Ishikawa (cell line): ENCODE measurements at regions not wholly inside any gene's neighbourhood (a gene's known extent, or its start where the extent isn't known, plus 50 kb on each side); places are given as distances from the start of the nearest gene placed in this dataset.

Experiments used
- CEBPB ChIP-seq: IDR thresholded peaks from 2 replicates; pipeline ENCODE4 v1.6.1; 2012
- CREB1 ChIP-seq: IDR thresholded peaks from 2 replicates; pipeline ENCODE4 v1.6.1; 2012; ENCODE audit warnings: low read depth
- EGR1 ChIP-seq: IDR thresholded peaks from 2 replicates; pipeline ENCODE4 v1.6.1; 2012
- EP300 ChIP-seq: IDR thresholded peaks from 2 replicates; pipeline ENCODE4 v1.6.1; 2012; ENCODE audit warnings: borderline replicate concordance
- FOXM1 ChIP-seq: IDR thresholded peaks from 2 replicates; pipeline ENCODE4 v1.6.1; 2012; ENCODE audit warnings: low read depth, borderline replicate concordance
- NFIC ChIP-seq: IDR thresholded peaks from 2 replicates; pipeline ENCODE4 v1.6.1; 2012
- RAD21 ChIP-seq: IDR thresholded peaks from 2 replicates; pipeline ENCODE4 v1.6.1; 2012; ENCODE audit warnings: low read depth
- TAF1 ChIP-seq: IDR thresholded peaks from 2 replicates; pipeline ENCODE4 v1.6.1; 2012; ENCODE audit warnings: low read depth, mild to moderate bottlenecking
- TCF12 ChIP-seq: IDR thresholded peaks from 2 replicates; pipeline ENCODE4 v1.6.1; 2012; ENCODE audit warnings: low read depth
- TEAD4 ChIP-seq: IDR thresholded peaks from 2 replicates; pipeline ENCODE4 v1.6.1; 2012
- YY1 ChIP-seq: IDR thresholded peaks from 2 replicates; pipeline ENCODE4 v1.6.1; 2012; ENCODE audit warnings: low read depth
- ZBTB7A ChIP-seq: IDR thresholded peaks from 2 replicates; pipeline ENCODE4 v1.6.1; 2012; ENCODE audit warnings: low read depth
- TF ChIP-seq, protein P1 (sequence below): IDR thresholded peaks from 2 replicates; pipeline ENCODE4 v1.6.1; 2012; ENCODE audit warnings: low read depth, mild to moderate bottlenecking
- TF ChIP-seq, protein P2 (sequence below): IDR thresholded peaks from 2 replicates; pipeline ENCODE4 v1.6.1; 2012
- TF ChIP-seq, protein P3 (sequence below): IDR thresholded peaks from 2 replicates; pipeline ENCODE4 v1.6.1; 2012

DNA sequence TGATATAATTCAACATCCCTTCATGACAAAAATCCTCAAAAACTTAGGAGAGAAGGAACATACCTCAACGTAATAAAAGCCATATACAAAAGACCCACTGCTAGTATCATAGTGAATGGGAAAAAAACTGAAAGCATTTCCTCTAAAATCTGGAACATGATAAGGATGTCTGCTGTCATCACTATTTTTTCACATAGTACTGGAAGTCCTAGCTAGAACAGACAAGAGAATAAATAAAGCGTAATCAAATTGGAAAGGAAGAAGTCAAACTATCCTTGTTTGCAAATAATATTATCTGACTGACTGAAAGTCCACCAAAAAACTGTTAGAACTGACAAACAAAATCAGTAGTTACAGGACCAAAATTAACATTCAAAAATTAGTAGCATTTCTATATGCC lies 985.4 kb upstream of the AGA start:
- TF ChIP-seq EGR1 (no peak), TEAD4 (no peak), TCF12 (no peak), EP300 (no peak), CREB1 (no peak), TAF1 (no peak), ZBTB7A (no peak), CEBPB (no peak), NFIC (no peak), RAD21 (no peak), FOXM1 (no peak), YY1 (no peak)
- TF ChIP-seq, protein P1, sequence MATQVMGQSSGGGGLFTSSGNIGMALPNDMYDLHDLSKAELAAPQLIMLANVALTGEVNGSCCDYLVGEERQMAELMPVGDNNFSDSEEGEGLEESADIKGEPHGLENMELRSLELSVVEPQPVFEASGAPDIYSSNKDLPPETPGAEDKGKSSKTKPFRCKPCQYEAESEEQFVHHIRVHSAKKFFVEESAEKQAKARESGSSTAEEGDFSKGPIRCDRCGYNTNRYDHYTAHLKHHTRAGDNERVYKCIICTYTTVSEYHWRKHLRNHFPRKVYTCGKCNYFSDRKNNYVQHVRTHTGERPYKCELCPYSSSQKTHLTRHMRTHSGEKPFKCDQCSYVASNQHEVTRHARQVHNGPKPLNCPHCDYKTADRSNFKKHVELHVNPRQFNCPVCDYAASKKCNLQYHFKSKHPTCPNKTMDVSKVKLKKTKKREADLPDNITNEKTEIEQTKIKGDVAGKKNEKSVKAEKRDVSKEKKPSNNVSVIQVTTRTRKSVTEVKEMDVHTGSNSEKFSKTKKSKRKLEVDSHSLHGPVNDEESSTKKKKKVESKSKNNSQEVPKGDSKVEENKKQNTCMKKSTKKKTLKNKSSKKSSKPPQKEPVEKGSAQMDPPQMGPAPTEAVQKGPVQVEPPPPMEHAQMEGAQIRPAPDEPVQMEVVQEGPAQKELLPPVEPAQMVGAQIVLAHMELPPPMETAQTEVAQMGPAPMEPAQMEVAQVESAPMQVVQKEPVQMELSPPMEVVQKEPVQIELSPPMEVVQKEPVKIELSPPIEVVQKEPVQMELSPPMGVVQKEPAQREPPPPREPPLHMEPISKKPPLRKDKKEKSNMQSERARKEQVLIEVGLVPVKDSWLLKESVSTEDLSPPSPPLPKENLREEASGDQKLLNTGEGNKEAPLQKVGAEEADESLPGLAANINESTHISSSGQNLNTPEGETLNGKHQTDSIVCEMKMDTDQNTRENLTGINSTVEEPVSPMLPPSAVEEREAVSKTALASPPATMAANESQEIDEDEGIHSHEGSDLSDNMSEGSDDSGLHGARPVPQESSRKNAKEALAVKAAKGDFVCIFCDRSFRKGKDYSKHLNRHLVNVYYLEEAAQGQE: no peak
- TF ChIP-seq, protein P2, sequence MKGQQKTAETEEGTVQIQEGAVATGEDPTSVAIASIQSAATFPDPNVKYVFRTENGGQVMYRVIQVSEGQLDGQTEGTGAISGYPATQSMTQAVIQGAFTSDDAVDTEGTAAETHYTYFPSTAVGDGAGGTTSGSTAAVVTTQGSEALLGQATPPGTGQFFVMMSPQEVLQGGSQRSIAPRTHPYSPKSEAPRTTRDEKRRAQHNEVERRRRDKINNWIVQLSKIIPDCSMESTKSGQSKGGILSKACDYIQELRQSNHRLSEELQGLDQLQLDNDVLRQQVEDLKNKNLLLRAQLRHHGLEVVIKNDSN: no peak
- TF ChIP-seq, protein P3, sequence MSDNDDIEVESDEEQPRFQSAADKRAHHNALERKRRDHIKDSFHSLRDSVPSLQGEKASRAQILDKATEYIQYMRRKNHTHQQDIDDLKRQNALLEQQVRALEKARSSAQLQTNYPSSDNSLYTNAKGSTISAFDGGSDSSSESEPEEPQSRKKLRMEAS: no peak

DNA sequence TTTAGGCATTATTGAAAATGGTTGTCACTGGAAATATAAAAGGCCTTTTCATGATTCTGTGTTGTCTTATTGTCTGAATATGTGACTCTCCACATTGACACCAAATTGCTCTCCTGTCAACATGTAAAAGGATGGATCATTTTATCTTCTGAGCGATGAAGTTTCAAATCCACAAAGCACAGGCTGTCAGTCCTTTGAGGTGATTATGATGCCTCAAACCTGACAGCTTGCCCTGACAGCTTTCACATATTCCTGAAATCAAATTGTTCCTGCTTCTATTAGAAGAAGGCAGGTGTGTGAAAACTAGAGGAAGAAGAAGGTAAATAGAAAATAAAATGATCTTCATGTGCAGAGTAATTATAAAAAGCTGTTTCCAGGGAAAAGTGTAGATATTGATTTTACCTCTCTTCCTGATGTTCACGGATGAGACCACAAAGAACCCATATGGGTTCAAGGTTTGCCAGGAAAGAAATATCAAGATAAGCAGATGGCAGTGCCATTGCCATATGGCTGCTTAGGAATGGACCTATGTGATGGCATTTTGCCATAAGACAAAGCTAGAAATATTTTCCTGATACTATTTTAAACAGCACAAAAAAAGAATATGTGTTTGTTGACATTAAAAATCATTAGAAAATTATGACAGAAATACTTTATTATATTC lies 1006.3 kb upstream of the AGA start:
- TF ChIP-seq CEBPB (no peak), RAD21 (no peak), YY1 (no peak), TAF1 (no peak), CREB1 (no peak)
- TF ChIP-seq, protein P2: no peak
- TF ChIP-seq, protein P1: no peak

DNA sequence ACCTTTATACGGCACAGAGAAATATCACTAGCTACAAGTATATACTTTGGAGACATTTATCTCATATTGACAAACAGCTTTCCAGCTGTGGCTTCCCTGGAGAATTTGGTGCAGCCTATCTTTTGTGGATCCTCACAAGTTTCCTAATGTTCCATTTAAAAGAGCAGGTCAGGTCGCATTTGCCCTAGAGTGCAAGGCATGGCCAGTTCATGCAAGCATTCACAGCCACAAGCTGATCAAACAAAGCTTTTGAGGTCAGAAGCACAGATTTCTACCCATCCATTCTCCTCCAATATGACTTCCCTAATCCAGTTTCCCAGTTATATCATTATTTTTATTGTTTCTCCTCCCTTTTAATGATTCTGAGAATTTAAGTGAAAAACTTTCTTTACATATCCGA lies 1008.4 kb upstream of the AGA start:
- TF ChIP-seq YY1 (no peak), RAD21 (no peak), TCF12 (no peak), FOXM1 (no peak), NFIC (no peak), TEAD4 (no peak), EP300 (no peak), CREB1 (no peak), CEBPB (no peak), EGR1 (no peak), ZBTB7A (no peak), TAF1 (no peak)
- TF ChIP-seq, protein P2: no peak
- TF ChIP-seq, protein P1: no peak
- TF ChIP-seq, protein P3: no peak

DNA sequence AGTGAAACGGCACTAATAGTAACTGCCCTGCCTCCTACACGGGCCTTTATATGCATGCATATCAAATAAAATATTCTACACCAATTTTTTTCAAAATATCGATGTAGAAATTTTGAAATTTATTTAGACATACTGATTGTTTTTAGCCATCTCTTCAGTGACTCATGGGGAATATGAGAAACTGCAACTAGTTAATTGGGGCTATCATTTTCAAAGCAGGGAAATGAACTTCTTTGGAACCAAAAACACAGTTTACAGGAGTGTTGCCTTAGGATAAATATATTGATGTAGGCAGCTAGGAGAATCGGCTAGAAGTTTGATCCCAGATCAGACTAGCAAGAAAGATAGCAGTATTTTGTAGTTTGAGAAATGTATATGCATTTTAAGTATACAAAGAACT lies 1010.8 kb upstream of the AGA start:
- no peak for TF ChIP-seq TAF1
- TF ChIP-seq NFIC: no peak
- no peak for TF ChIP-seq ZBTB7A
- TF ChIP-seq RAD21: no peak
- no peak for TF ChIP-seq CREB1
- no peak for TF ChIP-seq TCF12
- no peak for TF ChIP-seq TEAD4
- TF ChIP-seq, protein P3: no peak
- no peak for TF ChIP-seq CEBPB
- TF ChIP-seq, protein P2: no peak
- TF ChIP-seq, protein P1: no peak
- no peak for TF ChIP-seq EP300
- no peak for TF ChIP-seq YY1
- TF ChIP-seq FOXM1: no peak
- no peak for TF ChIP-seq EGR1
